ENCODE measurements at regions not wholly inside any gene's neighbourhood (a gene's known extent, or its start where the extent isn't known, plus 50 kb on each side); places are given as distances from the start of the nearest gene placed in this dataset.

GRCh38 chr9:78680196-78680595 is 383.3 kb downstream of the PSAT1 start:
- TF ChIP-seq CTCF (IDR thresholded peaks at IDR 0.05) (no peak), POLR2A (IDR thresholded peaks at IDR 0.05) (no peak)

All from thyroid gland (tissue), 4 donors.